Activated effector memory CD4-positive, alpha-beta T cell treated with anti-CD3 and anti-CD28 coated beads, Interleukin-2, amount 50 U/mL, for 16 hours (primary cell): ENCODE measurements at regions not wholly inside any gene's neighbourhood (a gene's known extent, or its start where the extent isn't known, plus 50 kb on each side); places are given as distances from the start of the nearest gene placed in this dataset.

ENCODE experiments used
- DNase-seq: peaks from one replicate; pipeline ENCODE4 v3.0.0-alpha.2; 2020

DNA sequence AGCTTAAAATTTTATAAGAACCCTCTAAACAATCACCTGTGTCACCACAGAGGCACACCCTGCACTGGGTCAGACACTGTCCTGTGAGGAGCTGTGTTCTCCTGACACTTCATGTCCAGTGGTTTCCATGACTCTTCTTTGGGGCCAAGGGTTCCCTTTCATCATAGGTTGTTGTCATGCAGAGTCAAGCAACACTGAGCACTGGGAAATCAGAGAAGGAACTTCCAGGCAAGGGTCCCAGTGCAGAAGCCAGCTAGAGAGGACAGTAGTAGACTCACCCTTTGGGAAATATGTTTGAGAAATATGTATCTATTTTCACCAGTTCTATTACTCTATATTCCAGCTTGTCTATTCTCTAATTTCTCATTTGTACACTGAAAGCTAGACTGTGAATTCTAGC is 56.4 kb upstream of the PRSS58 start:
- no peak for DNase-seq

- no peak for DNase-seq
These were observed 55.7 kb upstream of the PRSS58 start for GRCh38 chr7:142313528-142313927.

DNA sequence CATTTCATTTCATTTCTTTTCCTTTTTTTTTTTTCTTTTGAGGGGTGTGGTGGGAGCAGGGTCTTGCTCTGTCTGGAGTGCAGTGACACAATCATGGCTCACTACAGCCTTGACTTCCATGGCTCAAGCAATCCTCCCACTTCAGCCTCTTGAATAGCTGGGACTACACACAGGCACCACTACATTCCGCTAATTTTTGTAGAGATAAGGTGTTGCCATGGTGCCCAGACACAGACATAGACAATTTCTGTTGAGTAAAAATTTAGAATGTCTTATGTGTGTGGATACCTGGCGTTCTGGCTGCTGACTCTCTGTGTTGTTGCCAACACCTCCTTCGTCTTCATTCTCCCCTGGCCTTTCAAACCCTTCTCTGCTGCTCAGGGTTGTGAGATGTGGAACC is 54.0 kb upstream of the PRSS58 start:
- DNase-seq: no peak

DNA sequence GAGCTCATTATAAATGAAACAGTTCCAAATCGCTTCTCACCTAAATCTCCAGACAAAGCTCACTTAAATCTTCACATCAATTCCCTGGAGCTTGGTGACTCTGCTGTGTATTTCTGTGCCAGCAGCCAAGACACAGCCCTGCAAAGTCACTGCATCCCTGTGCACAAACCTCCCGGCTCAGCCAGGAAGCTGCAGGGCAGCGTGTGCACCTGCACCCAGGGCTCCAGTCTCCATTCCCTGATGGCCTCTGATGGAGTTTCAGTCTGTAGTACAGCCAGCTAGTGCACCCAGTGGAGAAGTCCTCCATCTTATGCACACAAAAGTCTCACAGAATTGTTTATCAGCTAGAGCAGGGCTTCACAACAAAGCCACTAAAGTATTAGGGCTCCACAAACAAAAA is 51.1 kb upstream of the PRSS58 start:
- DNase-seq: no peak

- DNase-seq: no peak
These were observed 50.5 kb upstream of the PRSS58 start for GRCh38 chr7:142308326-142308725.
